ENCODE measurements at regions not wholly inside any gene's neighbourhood (a gene's known extent, or its start where the extent isn't known, plus 50 kb on each side); places are given as distances from the start of the nearest gene placed in this dataset.

DNA sequence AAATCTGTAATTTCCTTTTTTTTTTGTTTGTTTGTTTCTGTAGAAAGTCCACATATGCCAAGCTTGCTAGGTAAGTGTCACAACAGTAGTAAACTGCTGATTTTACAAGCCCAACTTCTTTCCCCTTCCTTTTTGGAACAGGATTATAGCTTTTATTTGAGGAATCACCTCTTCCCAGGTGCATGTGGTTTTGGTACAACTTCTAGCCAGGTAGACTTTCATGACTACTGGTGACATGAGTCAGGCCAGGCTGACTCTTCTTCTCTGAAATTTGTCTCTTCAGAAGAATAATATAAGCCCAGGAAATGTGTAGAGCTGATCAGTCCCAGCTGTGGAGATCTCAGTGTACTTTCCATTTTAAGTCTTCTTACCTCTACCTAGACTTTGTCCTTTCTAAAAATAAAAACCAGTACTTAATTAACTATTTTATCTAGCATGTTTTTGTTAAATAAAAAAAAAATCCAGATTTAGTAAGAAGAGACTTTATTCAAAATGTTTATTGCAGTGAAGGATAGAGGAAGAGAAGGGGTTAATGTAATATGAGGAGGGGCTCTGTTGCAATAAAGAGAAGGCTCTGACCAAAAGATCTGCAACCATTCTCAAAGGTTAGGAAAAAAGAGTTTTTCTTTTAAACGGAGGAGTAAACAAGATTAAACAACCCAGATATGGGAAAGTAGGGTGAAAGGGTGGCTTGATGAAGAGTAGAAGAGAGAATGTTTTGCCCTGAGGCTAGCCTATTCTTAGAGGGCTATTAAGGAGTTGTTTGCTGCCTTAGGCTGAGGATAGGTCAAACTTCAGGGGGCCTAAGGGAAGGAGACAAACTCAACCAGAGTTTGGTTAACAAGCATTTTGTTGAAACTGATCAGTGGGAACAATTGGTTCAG is 664.2 kb downstream of the SORCS1 start:
- TF ChIP-seq, protein P1, sequence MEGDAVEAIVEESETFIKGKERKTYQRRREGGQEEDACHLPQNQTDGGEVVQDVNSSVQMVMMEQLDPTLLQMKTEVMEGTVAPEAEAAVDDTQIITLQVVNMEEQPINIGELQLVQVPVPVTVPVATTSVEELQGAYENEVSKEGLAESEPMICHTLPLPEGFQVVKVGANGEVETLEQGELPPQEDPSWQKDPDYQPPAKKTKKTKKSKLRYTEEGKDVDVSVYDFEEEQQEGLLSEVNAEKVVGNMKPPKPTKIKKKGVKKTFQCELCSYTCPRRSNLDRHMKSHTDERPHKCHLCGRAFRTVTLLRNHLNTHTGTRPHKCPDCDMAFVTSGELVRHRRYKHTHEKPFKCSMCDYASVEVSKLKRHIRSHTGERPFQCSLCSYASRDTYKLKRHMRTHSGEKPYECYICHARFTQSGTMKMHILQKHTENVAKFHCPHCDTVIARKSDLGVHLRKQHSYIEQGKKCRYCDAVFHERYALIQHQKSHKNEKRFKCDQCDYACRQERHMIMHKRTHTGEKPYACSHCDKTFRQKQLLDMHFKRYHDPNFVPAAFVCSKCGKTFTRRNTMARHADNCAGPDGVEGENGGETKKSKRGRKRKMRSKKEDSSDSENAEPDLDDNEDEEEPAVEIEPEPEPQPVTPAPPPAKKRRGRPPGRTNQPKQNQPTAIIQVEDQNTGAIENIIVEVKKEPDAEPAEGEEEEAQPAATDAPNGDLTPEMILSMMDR (IDR thresholded peaks at IDR 0.05; ENCODE audit: extremely low read depth in 1 of 2, insufficient read depth in 1 of 2, low read depth in 1 of 2, low read length in 2 of 2) = no peak
- TF ChIP-seq POLR2A (IDR thresholded peaks at IDR 0.05; ENCODE audit: low read depth, low read length) = no peak
- TF ChIP-seq EZH2 (IDR thresholded peaks at IDR 0.05; ENCODE audit: borderline replicate concordance, low read depth, low read length, severe bottlenecking) = no peak

All from endothelial cell of umbilical vein (primary cell).